Progenitor cell of endocrine pancreas (in vitro differentiated cells): ENCODE measurements at regions not wholly inside any gene's neighbourhood (a gene's known extent, or its start where the extent isn't known, plus 50 kb on each side); places are given as distances from the start of the nearest gene placed in this dataset.

ENCODE experiments used
- DNase-seq: peaks from one replicate; pipeline ENCODE4 v3.0.0; 2021; ENCODE audit warnings: low spot score; ENCODE audit not compliant: unreplicated experiment
- H3K27ac Mint-ChIP-seq: 2 replicates; pipeline ENCODE4 v1.8.0; 2021; ENCODE audit warnings: mild to moderate bottlenecking, moderate library complexity, mixed read lengths
- H3K27me3 Mint-ChIP-seq: 2 replicates; pipeline ENCODE4 v1.8.0; 2021; ENCODE audit warnings: mixed read lengths
- H3K36me3 Mint-ChIP-seq: 2 replicates; pipeline ENCODE4 v1.8.0; 2022; ENCODE audit warnings: mixed read lengths; ENCODE audit not compliant: insufficient read depth
- H3K4me1 Mint-ChIP-seq: 2 replicates; pipeline ENCODE4 v1.8.0; 2021; ENCODE audit warnings: low read depth, mixed read lengths
- H3K4me3 Mint-ChIP-seq: 2 replicates; pipeline ENCODE4 v1.8.0; 2021; ENCODE audit warnings: low read depth, mild to moderate bottlenecking, moderate library complexity, mixed read lengths
- H3K9me3 Mint-ChIP-seq: 2 replicates; pipeline ENCODE4 v1.8.0; 2021; ENCODE audit warnings: low read depth, mixed read lengths
- TF ChIP-seq, protein P1 (sequence below): fragments of 200-600 bp; sonication (generic); IDR thresholded peaks from one replicate; pipeline ENCODE4 v1.5.0; 2021; ENCODE audit warnings: antibody characterized with exemption, mild to moderate bottlenecking; ENCODE audit not compliant: unreplicated experiment

DNA sequence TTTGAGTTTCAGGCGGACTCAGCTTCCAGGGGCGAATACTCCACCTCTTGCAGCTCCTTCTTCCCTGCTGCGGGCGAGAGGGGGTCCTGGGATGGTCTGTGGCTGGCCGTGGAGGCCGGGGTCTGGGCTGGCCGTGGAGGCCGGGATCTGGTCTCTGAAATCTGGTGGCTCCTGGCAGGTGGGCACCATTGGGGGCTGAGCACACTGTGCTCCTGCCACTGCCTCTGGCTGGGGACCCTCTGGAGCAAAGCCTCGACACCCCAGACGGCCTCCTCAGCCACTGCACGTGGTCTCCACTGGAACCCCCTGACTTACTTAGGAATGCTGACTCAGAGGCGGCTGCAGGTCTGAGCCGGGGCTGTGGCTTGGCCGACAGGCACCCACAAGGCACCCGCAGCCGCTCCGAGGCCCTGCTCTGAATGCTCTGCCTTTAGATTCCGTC lies 100.1 kb upstream of the ALKAL2 start:
- Mint-ChIP-seq H3K36me3 (no peaks in the 10 kb centered on the region), H3K4me3 (no peak overlapping the region), H3K4me1 (no peaks in the 10 kb centered on the region), H3K9me3 (peaks cover 4% of the 10 kb centered on the region), H3K27me3 (peaks cover 7% of the 10 kb centered on the region), H3K27ac (no peak overlapping the region)
- TF ChIP-seq, protein P1, sequence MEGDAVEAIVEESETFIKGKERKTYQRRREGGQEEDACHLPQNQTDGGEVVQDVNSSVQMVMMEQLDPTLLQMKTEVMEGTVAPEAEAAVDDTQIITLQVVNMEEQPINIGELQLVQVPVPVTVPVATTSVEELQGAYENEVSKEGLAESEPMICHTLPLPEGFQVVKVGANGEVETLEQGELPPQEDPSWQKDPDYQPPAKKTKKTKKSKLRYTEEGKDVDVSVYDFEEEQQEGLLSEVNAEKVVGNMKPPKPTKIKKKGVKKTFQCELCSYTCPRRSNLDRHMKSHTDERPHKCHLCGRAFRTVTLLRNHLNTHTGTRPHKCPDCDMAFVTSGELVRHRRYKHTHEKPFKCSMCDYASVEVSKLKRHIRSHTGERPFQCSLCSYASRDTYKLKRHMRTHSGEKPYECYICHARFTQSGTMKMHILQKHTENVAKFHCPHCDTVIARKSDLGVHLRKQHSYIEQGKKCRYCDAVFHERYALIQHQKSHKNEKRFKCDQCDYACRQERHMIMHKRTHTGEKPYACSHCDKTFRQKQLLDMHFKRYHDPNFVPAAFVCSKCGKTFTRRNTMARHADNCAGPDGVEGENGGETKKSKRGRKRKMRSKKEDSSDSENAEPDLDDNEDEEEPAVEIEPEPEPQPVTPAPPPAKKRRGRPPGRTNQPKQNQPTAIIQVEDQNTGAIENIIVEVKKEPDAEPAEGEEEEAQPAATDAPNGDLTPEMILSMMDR: no peak
- no peak for DNase-seq

DNA sequence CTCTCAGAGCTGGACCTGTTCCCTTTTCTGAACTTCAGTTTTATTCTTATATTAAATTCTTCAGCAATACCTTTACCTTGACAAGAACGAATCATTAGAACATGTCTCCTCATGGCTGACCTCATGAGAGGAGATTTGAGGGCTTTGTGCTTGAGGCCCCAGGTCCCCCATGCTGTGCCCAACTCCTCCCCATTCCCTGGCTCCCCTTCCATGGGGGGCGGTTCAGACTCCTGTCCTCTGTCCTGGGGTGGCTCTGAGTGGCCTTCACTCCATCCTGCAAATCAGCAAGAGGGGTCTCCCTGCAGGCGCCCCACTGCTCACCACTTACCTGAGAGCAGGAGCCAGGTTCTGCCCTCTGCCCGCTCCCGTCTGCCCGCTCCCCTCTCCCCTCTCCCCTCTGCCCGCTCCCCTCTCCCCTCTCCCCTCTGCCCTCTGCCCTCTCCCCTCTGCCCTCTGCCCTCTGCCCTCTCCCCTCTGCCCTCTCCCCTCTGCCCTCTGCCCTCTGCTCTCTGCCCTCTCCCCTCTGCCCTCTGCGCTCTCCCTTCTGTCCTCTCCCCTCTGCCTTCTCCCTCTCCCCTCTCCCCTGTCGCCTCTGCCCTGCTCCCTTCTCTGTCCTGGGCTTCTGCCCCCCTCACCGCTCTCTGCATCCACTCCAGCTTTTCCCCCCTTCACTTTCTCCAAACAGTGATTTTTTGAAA lies 98.7 kb upstream of the ALKAL2 start:
- TF ChIP-seq, protein P1: no peak
- no peak overlapping the region for H3K27ac Mint-ChIP-seq
- H3K27me3 Mint-ChIP-seq: peaks cover 8% of the 10 kb centered on the region
- H3K36me3 Mint-ChIP-seq: no peaks in the 10 kb centered on the region
- peaks cover 4% of the 10 kb centered on the region for H3K9me3 Mint-ChIP-seq
- H3K4me3 Mint-ChIP-seq: no peak overlapping the region
- peaks cover 2% of the 10 kb centered on the region for H3K4me1 Mint-ChIP-seq
- DNase-seq: no peak

DNA sequence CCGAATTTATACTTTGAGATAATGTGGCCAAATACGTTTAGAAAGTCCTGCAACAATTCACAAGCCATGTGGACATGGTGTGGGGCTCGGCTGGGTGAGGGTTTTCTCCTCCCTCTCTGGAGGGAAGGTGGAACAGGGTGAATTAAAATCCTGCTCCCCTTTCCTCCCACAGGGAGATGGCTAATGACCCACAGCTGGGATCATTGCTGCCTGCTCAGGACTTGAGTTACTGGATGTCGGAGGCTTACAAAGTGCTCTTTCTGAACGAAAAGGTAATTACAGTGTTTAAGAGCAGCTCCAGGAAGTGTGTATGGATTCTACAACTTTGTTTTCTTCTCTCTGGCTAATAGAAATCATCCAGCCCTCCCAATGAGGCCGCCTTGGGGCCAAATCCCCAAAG lies 97.9 kb upstream of the ALKAL2 start:
- peaks cover 4% of the 10 kb centered on the region for H3K9me3 Mint-ChIP-seq
- TF ChIP-seq, protein P1: no peak
- no peak overlapping the region for H3K4me3 Mint-ChIP-seq
- DNase-seq: no peak
- peaks cover 10% of the 10 kb centered on the region for H3K27me3 Mint-ChIP-seq
- H3K27ac Mint-ChIP-seq: no peak overlapping the region
- peaks cover 2% of the 10 kb centered on the region for H3K4me1 Mint-ChIP-seq
- H3K36me3 Mint-ChIP-seq: no peaks in the 10 kb centered on the region

DNA sequence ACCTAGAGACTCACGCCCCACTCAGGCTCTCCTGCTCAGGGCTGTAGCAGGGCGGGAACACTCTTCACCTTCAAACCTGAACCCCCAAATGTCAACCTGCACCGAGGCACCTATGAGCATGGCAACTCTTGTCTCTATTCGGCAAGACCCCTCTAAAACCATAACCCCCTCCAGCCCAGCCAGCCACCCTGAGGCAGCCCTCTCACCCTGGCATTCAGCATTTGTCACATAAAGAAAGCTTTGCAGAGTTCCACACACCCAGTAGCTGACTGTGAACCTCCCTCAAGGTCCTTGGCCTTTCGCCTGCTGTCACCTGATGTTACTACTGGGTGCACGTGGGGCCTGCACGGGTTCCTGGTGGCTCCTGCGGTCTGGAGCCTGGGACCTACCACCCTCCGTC lies 97.2 kb upstream of the ALKAL2 start:
- Mint-ChIP-seq H3K27ac (no peak overlapping the region), H3K36me3 (no peaks in the 10 kb centered on the region), H3K9me3 (peaks cover 7% of the 10 kb centered on the region), H3K4me3 (no peak overlapping the region), H3K27me3 (peaks cover 10% of the 10 kb centered on the region), H3K4me1 (peaks cover 2% of the 10 kb centered on the region)
- TF ChIP-seq, protein P1: no peak
- DNase-seq: no peak

DNA sequence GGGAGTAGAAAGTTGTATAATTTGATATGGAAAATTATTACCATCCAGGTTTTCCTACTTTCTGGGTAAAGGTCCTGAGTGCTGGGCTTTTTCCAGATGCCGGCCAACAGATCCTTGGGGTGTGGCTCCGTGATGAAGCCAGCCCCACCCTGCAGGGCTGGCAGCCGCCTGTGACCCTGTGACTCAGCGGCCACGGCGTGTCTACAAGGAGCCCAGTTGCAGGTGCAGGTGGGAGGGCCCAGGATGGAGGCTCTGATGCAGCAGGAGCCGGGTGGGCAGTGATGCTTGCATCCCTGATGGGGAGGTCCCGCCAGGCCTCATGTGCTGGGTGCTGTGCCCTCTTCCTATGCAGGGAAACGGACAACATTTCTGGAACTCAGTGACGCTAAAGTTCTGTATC lies 96.0 kb upstream of the ALKAL2 start:
- H3K36me3 Mint-ChIP-seq: no peaks in the 10 kb centered on the region
- no peak overlapping the region for H3K27ac Mint-ChIP-seq
- no peak for DNase-seq
- no peak overlapping the region for H3K4me3 Mint-ChIP-seq
- peaks cover 2% of the 10 kb centered on the region for H3K4me1 Mint-ChIP-seq
- peaks cover 10% of the 10 kb centered on the region for H3K27me3 Mint-ChIP-seq
- peaks cover 12% of the 10 kb centered on the region for H3K9me3 Mint-ChIP-seq
- TF ChIP-seq, protein P1: no peak
